Stimulated activated CD8-positive, alpha-beta memory T cell treated with anti-CD3 and anti-CD28 coated beads, Interleukin-12 subunit alpha, Interleukin-12 subunit beta, amount 100 ng/mL, for 24 hours (primary cell): ENCODE measurements at regions not wholly inside any gene's neighbourhood (a gene's known extent, or its start where the extent isn't known, plus 50 kb on each side); places are given as distances from the start of the nearest gene placed in this dataset.
A peak's percentile ranks its signal among the peaks of the same experiment; 100 is the strongest.
"Not testable (repeated sequence)": the region's sequence is repeated elsewhere in the genome, so short reads cannot be mapped to it uniquely, and the experiment has no call there.

Experiments
- DNase-seq: peaks from one replicate; pipeline ENCODE4 v3.0.0-alpha.2; 2020; ENCODE audit errors: extremely low read depth

DNA sequence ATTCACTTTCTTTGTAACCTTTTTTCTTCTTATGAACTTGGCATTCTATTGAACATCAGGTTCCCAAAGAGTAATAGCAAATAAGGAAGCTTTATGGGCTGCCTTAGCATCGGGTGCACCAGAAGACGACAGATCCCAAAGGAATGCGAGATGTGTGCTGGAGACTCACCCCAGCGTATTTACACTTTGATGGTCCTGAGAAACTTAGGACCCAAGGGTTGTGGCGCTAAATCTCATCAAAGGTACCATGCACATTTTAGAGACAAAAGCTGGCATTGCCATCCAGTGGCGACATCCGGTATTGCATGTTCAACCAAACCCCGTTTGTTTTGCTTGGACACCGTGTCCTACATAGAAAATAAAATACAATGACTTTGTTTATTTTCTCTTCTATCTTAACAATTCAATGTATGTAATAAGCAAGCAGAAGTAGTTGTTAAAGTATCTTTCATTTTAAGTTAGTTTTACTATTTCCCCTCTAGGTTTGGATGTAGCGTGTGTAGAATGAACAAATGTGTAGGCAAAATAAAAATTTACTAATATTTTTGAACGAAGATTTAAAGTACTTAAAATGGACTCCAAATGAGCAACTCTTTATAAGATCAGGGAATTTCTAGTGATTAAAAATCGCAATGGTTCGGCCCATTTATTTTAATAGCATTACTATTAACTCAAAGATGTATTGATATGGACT, 1154.8 kb downstream of the GATA3 start:
- DNase-seq: peak; percentile 28

GRCh38 chr10:9211228-9211627, 1156.7 kb downstream of the GATA3 start:
- no peak for DNase-seq

GRCh38 chr10:9214618-9215017, 1160.1 kb downstream of the GATA3 start:
- DNase-seq: no peak

DNA sequence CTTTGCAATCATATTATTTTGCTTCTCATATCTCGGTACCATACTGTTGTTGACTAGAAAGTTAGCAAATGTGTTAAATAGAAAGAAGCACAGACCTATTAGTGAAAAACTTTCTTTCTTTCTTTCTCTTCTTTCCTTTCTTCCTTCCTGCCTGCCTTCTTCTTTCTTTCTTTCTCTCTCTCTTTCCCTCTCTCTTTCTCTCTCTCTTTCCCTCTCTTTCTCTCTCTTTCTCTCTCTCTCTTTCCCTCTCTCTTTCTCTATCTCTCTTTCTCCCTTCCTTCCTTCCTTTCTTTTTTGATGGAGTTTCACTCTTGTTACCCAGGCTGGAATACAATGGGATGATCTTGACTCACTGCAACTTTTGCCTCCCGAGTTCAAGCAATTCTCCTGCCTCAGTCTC, 1160.6 kb downstream of the GATA3 start:
- DNase-seq: no peak

DNA sequence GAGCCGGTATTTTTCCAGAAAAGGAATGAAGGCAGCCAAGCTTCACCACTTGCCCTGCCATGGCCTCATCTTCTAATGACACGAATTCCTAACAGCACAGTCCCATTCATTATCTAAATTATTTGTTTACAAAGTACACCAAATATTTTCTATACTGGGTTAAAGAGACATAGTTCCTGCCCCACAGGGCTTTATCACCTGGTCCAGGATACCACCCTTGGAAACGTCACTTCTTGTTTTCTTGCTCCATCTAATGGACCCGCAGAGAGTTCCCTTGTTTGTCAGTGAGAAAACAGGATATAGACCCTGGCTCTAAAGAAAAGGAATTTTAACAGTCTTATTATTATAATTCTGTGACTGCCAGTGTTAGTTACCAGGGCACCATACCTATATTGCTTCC, 1165.4 kb downstream of the GATA3 start:
- no peak for DNase-seq

DNA sequence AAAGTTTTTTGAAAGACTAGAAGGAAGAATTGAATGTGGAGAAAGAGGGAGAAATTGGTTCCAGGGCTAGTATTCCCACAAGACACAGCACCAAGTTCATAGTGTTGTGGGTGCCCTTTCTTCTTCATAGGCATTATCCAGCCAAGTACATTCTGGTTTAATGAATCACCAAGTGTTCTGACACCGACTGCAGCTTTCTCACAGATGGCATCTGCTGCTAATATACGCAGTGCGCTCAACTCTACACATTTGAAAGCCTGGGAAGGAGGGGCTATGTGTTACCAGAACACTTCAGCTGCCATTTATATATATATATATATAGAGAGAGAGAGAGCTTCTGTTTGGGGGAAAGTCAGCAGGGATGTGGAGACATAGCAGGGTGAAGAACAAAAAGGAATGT, 1168.4 kb downstream of the GATA3 start:
- no peak for DNase-seq

DNA sequence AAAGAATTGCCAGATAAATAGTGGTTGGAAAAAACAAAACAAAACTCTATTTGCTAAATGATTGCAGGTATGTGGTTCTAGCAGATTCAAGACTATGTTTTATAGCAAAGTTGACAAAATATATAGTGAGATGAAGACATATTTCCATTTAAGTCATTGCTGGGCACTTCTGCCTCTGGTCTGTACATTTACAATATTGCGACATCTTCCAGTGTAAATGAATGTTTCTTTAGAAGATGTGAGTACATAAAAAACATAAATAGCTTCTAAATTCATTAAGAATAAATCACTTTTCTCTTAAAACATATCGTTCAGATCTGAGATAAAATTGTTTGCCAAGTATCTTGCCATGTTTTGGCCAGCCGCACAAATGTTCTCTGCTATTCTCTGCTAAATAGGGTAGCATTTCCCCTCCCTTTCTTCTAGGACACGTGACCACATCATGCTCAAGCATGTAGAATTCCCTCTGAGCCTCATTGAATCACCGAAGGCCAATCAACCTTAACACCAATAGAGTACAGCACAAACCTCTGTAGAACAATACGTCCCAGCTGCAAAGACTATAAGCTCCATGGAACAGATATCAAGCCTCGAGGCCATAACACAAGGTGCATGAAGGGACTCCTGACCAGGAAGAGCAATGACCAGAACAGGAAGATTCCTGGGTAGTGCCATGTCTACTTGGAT, 1173.3 kb downstream of the GATA3 start:
- DNase-seq: no peak

GRCh38 chr10:9228771-9229170, 1174.3 kb downstream of the GATA3 start:
- no peak for DNase-seq

- no peak for DNase-seq
Observed at GRCh38 chr10:9229702-9230244, 1175.3 kb downstream of the GATA3 start.

DNA sequence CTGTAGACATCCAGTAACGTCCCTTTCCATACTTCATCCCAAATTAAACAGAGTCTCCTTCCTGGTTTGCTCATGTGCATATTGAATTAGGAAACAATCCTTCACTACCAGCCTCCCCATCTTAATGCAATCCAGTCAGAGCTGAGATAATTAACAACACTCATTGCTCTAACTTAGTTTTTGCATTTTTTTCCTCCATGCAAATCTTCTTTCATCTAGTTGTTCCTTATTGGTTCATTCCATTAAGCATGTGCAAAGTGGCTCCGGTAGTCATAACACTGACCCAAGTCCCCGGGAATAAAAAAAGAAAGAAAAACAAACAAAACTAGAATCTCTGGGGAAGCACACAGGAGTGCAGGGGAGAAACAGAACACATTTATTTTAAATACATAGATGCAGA, 1176.1 kb downstream of the GATA3 start:
- DNase-seq: no peak

DNA sequence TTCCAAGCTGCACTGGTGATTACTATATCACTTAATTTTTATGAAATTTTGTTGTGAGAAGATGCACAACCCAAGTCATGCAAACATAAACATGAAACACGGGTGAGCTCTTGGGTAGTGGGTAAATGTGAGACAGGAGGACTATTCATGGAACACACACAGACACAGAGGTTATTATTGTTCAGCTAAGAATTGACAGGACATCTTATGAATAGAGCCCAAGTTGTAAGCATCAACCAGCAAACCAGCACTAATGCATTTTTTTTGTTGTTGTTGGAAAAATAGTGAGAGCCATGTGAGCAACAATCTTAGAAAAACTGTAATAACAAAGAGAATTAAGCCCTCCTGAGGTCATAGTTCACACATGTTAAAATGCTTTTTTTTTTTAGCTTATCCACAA, 1179.7 kb downstream of the GATA3 start:
- no peak for DNase-seq

GRCh38 chr10:9238041-9238440, 1183.6 kb downstream of the GATA3 start:
- DNase-seq: no peak

DNA sequence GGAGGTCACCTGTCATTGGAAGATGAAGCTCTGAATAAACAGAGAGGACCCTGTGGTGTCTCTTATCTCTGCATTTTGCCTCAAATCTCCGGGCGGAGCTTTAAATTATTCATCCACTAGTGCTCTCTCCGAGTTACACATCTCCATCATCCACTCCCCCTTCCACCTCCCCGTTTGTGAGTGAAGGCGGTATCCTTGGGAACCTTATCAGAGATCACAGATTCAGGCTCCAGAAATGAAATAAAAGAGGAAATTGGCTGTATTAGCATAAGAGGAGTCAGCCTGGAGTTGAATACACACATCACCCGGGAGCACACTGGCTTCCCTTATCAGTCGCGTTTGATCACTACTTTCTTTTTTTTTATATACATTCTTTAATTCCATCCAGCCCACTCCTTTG, 1184.8 kb downstream of the GATA3 start:
- DNase-seq: no peak

- DNase-seq: no peak
Observed at GRCh38 chr10:9243941-9244411, 1189.5 kb downstream of the GATA3 start.

- no peak for DNase-seq
Observed at GRCh38 chr10:9244864-9245263, 1190.4 kb downstream of the GATA3 start.

- DNase-seq: no peak
Observed at GRCh38 chr10:9253121-9253520, 1198.6 kb downstream of the GATA3 start.

- DNase-seq: no peak
Observed at GRCh38 chr10:9254353-9254752, 1199.9 kb downstream of the GATA3 start.

GRCh38 chr10:9260690-9261089, 1206.2 kb downstream of the GATA3 start:
- DNase-seq: no peak

DNA sequence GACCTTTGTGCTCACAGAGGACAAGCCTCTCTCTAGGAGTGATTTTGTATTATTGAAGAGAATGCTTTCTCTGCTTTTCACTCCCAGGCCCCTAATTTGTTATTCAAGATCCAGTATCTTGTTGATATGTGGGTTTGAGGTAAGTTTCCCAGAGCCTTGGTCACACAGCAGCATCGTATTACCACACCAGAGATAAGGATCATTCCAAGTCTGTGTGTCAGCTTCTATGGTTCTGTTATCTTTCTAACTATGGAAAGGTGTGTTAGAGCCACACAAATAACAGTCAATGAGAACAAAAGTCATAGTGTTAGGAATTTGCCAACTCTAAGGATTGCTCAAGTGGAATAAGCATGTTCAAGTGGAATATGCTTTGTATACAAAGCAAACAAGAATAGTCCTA, 1208.3 kb downstream of the GATA3 start:
- DNase-seq: no peak

- DNase-seq: no peak
Observed at GRCh38 chr10:9268176-9268575, 1213.7 kb downstream of the GATA3 start.

GRCh38 chr10:9273126-9273833, 1218.8 kb downstream of the GATA3 start:
- DNase-seq: not testable (repeated sequence)

DNA sequence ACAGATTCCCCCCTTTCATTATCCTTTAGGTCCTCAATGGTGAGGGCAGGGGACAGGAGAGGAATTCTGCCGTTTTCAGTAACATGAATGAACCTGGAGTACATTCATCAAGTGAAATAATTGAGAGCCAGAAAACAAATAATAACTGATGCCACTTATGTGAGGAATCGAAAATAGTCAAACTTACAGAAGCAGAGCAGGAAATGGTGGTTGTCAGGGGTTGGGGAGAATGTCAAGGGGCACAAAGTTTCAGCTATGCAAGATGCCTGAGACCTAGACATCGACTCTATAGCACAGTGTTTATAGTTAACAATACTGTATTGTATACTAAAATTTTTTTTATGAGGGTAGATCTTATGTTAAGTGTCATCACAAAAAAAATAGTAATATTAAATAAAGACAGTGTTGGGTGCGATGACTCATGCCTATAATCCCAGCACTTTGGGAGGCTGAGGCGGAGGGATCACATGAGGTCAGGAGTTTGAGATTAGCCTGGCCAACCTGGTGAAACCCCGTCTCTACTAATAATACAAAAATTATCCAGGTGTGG, 1219.8 kb downstream of the GATA3 start:
- no peak for DNase-seq
